NCI-H524 (cell line): ENCODE measurements at regions not wholly inside any gene's neighbourhood (a gene's known extent, or its start where the extent isn't known, plus 50 kb on each side); places are given as distances from the start of the nearest gene placed in this dataset.
"Not testable (repeated sequence)": the region's sequence is repeated elsewhere in the genome, so short reads cannot be mapped to it uniquely, and the experiment has no call there.

ENCODE experiments used
- DNase-seq, 2 experiments: peaks; one replicate each; lab custom pipeline; 2025; lab: John Stamatoyannopoulos, UW

- no peak for DNase-seq
These were observed 203.6 kb downstream of the GJA1 start for GRCh38 chr6:121639021-121639420.

- DNase-seq, result no peak
These were observed 205.7 kb downstream of the GJA1 start for GRCh38 chr6:121641158-121641557.

DNA sequence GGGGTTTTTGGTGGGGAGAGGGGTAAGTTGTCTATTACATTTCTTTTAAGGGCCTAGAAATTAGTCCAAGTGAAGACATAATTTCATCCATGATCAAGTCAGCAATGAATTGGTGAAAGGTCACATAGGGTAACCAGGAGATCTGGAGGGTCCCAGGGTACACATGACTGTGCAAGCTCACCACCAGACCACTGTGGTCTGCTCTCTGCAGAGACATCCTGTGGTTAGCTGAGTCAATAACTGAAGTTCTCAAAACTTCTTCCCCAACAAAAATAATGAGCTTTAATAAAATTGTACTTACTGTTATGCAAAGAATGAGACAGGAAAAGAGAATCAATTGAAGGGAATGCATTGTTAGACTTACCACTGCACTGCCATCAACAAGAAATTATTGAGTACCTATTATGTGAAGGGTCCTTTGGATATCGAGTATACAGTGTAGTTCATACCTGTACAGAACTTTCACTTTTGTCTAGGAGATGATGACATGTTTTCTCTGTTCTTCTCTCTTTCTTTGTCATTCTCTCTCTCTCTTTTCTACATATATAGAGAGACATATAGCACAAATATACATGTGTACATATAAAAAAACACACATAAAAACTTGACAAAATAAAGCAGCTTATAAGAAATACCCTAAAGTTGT lies 209.8 kb downstream of the GJA1 start:
- no peak for DNase-seq

DNA sequence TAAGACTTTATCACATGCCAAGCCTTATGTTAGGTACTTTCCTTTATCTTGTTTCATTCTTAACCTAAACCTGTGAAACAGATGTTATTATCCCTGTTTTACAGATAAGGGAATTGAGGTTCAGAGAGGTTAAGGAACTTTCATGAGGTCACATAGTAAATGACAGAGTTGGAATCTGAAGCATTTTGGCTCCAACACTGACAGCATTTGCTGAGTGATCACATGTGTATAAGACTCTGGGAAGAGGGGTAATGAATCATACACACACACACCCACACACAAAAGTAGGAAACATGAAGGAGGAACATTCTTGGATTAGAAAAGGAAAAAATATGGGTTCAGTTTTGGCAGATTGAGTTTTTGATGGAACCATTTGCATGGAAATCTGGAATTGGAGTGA lies 212.5 kb downstream of the GJA1 start:
- DNase-seq, result no peak

GRCh38 chr6:121649951-121650350 lies 214.5 kb downstream of the GJA1 start:
- DNase-seq, result no peak

GRCh38 chr6:121651420-121651819 lies 216.0 kb downstream of the GJA1 start:
- DNase-seq, result no peak

DNA sequence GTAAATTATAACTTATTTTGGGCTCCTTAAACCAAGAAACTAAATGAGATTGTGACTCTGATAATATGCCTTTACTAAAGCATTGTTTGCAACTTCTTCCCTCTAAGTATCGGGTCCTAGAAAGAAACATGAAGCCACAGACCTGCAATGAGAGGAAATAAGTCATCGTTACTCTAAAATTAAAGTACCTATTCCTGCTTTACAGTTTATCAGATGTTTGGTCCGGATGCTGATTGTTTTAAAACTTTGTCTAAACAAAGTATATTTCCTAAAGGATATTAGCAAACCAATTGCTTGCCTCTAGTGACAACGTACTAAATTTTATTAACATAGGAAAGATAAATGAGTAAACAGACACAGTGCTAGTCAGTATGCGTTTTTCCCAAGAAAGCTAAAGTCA lies 216.8 kb downstream of the GJA1 start:
- DNase-seq, result no peak

GRCh38 chr6:121652726-121653623 lies 217.5 kb downstream of the GJA1 start:
- no peak for DNase-seq

DNA sequence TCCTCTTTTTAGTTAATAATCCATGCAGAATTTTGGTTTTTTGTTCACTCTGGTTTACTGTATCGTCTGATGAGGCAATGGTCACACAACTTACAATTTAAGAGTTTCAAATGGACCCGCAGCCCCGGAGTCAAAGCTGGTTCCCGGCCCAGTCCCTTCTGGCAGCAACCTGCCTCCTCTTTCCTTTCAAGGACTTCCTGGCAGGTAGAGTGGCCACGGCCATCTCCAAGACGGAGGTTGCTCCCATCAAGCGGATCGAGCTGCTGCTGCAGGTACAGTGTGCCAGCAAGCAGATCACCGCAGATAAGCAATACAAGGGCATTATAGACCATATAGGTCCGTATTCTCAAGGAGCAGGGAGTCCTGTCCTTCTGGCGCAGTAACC lies 218.2 kb downstream of the GJA1 start:
- no peak for DNase-seq

GRCh38 chr6:121657972-121658371 lies 222.5 kb downstream of the GJA1 start:
- no peak for DNase-seq

GRCh38 chr6:121660277-121660676 lies 224.8 kb downstream of the GJA1 start:
- no peak for DNase-seq

- DNase-seq, result no peak
These were observed 227.9 kb downstream of the GJA1 start for GRCh38 chr6:121663292-121663810.

GRCh38 chr6:121664158-121664557 lies 228.7 kb downstream of the GJA1 start:
- DNase-seq, result no peak

DNA sequence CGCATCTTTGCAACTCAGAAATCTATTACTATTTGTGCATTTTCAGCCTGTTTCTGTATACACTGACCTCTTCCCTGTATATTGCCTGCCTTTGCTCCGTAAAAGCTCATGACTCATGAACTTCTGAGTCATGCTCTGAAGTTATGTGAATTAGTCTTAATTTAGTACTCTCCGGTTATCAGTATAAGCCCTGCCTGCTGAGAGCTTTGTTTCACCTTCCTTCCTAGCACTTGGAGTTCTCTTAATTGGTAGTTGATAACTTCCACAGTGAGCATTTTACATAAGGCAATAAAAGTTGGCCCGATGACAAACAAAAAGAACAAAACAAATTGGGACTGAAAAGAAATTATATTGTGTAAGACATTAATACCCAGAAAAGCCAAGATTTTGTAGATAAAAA lies 231.4 kb downstream of the GJA1 start:
- no peak for DNase-seq

GRCh38 chr6:121668259-121668658 lies 232.8 kb downstream of the GJA1 start:
- no peak for DNase-seq

GRCh38 chr6:121670511-121670910 lies 235.1 kb downstream of the GJA1 start:
- no peak for DNase-seq

- no peak for DNase-seq
These were observed 242.1 kb downstream of the GJA1 start for GRCh38 chr6:121677571-121677970.

DNA sequence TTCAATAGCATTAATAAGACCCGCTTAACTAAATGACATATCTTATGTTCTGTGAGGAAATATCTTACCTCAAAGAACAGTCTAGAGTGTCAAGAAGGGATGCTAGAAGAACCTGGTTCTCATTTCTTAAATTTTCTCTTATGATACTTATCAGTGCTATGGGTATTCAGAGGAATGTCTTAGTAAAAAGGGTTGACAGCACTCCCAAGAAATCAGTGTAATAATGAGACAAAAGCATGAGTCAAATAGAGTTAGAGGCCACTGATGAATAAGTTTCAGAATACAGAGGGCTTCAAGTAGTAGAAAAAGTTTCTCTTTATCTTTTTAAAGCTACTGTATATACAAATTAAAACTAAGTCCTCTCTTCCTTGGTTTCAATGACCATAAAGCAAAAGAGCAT lies 242.8 kb downstream of the GJA1 start:
- no peak for DNase-seq

- DNase-seq, result no peak
These were observed 244.6 kb downstream of the GJA1 start for GRCh38 chr6:121680058-121680457.

DNA sequence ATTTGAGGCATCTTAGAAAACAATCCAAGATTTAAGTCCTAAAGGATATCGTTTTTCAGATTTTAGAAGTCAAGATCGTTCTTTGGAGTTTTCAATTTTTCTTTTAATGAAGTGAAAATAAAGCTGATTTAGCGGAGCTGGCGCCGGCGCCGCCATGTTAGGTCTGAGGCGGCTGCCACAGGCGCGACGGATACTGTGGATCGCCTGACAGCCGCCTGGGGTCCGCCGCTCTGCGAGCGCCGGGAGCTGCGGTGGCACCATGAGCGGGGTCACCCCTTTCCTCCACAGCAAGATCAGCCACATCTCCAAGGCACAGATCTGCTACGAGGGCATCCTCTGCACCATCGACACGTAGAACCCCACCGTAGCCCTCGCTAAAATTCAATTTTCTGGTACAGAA lies 247.2 kb downstream of the GJA1 start:
- DNase-seq, result no peak

DNA sequence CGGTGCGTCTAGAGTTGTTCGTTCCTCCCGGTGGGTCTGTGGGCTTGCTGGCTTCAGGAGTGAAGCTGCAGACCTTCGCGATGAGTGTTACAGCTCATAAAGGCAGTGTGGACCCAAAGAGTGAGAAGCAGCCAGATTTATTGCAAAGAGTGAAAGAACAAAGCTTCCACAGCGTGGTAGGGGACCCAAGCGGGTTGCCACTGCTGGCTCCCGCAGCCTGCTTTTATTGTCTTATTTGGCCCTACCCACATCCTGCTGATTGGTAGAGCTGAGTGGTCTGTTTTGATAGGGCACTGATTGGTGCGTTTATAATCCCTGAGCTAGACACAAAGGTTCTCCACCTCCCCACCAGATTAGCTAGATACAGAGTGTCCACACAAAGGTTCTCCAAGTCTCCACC lies 250.4 kb downstream of the GJA1 start:
- DNase-seq, result not testable (repeated sequence)

DNA sequence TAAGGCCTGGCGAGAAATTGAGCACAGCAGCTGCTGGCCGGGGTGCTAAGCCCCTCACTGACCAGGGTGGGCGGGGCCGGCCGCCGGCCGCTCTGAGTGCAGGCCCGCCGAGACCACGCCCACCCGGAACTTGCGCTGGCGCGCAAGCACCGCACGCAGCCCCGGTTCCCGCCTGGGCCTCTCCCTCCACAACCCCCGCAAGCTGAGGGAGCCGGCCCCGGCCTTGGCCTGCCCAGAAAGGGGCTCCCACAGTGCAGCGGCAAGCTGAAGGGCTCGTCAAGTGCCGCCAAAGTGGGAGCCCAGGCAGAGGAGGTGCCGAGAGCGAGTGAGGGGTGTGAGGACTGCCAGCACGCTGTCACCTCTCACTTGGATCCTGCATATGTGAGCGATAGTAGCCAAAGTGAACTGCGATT lies 251.2 kb downstream of the GJA1 start:
- no peak for DNase-seq

DNA sequence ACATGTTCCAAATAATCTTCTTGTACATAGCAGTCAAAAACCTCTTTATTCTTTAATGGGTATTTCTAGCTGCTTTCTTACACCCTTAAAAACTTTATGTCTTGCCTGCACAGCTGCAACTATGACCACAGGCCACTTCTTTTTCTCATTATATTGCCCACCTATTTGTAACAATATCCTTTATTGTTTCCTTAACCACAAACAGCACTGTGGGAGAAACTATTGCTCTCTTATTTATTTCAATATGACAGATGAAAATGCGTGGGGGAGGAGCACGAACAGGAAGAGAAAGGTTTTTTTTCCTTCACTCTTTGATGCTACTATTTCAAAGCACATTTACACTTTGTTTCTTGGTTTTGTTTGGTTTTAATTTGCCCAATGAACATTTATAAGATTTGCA lies 253.5 kb downstream of the GJA1 start:
- no peak for DNase-seq
